ENCODE measurements at regions not wholly inside any gene's neighbourhood (a gene's known extent, or its start where the extent isn't known, plus 50 kb on each side); places are given as distances from the start of the nearest gene placed in this dataset.
A peak's percentile ranks its signal among the peaks of the same experiment; 100 is the strongest.

- Mint-ChIP-seq H3K4me1 (peaks cover 9 to 11% of the 10 kb centered on the region in 2 experiments), H3K9me3 (no peaks in the 10 kb centered on the region), H3K4me3 (no peak overlapping the region), H3K27me3 (ENCODE audit: low read depth) (no peaks in the 10 kb centered on the region), H3K36me3 (ENCODE audit: insufficient read depth in 1 of 3, low read depth in 3 of 3) (no peaks in the 10 kb centered on the region; a peak in 1 of 7 replicates), H3K27ac (peak overlapping the region; percentile 9 to 72 (median 28); a peak in 4 of 7 replicates)
- Histone ChIP-seq H4K8ac (replicated peaks; ENCODE audit: insufficient read length, low read depth, low read length) (no peak overlapping the region), H3K4me1 (ENCODE audit: insufficient read depth, low read length) (no peaks in the 10 kb centered on the region; the same call in 1 of the 2 replicates), H3K79me1 (ENCODE audit: insufficient read depth, low read depth, low read length, poor library complexity, severe bottlenecking) (no peaks in the 10 kb centered on the region), H4K91ac (ENCODE audit: insufficient read length, low read depth, low read length) (no peak overlapping the region), H3K9me3 (ENCODE audit: control insufficient read depth, low read depth, low read length) (no peaks in the 10 kb centered on the region), H3K4me2 (ENCODE audit: insufficient read depth, insufficient read length, low read length) (no peak overlapping the region), H3K14ac (ENCODE audit: insufficient read depth, low read length) (no peak overlapping the region), H3K18ac (ENCODE audit: insufficient read length, low read depth, low read length) (no peak overlapping the region), H3K79me2 (ENCODE audit: insufficient read depth, low read length) (no peaks in the 10 kb centered on the region), H4K5ac (ENCODE audit: insufficient read length, low read depth, low read length) (no peak overlapping the region), H3K9ac (ENCODE audit: extremely low read depth, insufficient read length, low read length) (no peak overlapping the region), H3K4ac (ENCODE audit: low read depth, low read length) (no peak overlapping the region), H4K20me1 (ENCODE audit: control insufficient read depth, insufficient read depth, insufficient read length) (no peaks in the 10 kb centered on the region), H3K27ac (ENCODE audit: insufficient read length, low read depth, low read length) (no peak overlapping the region), H3K56ac (ENCODE audit: insufficient read length, low read depth, low read length) (no peak overlapping the region), H2BK120ac (ENCODE audit: low read depth, low read length, poor library complexity, severe bottlenecking) (no peak overlapping the region), H3T11ph (ENCODE audit: low read length) (no peak overlapping the region), H3K27me3 (ENCODE audit: insufficient read depth, low read length) (no peaks in the 10 kb centered on the region), H2BK15ac (ENCODE audit: low read depth, low read length) (no peak overlapping the region), H2AK5ac (ENCODE audit: insufficient read length, low read length) (no peak overlapping the region), H2AFZ (ENCODE audit: low read length) (no peak overlapping the region), H2BK5ac (ENCODE audit: insufficient read length, low read length) (no peak overlapping the region), H3K23ac (ENCODE audit: insufficient read length, low read depth, low read length) (no peak overlapping the region), H2BK12ac (ENCODE audit: insufficient read length, low read depth, low read length) (no peak overlapping the region), H2BK20ac (ENCODE audit: low read depth, low read length, poor library complexity, severe bottlenecking) (no peak overlapping the region), H3K23me2 (ENCODE audit: insufficient read length, low read depth, low read length, poor library complexity, severe bottlenecking) (no peaks in the 10 kb centered on the region)
- no CpG with 5 or more reads among the region's 1 CpG for WGBS (ENCODE audit: extremely low coverage, insufficient read length, low lambda C conversion rate)
- TF ChIP-seq CTCF (conservative IDR thresholded peaks at IDR 0.05): no peak
- peak; percentile 71 for DNase-seq
Observed at GRCh38 chr2:225182126-225182525, 139.9 kb upstream of the DOCK10 start.
